Heart left ventricle (tissue), 13 donors: ENCODE measurements at regions not wholly inside any gene's neighbourhood (a gene's known extent, or its start where the extent isn't known, plus 50 kb on each side); places are given as distances from the start of the nearest gene placed in this dataset.

Experiments
- POLR2A ChIP-seq, 2 donors: fragments of 450-650 bp; IDR thresholded peaks; one replicate each; pipeline ENCODE4 v1.6.1; 2017; ENCODE audit warnings: antibody characterized with exemption in 2 of 2, mild to moderate bottlenecking in 2 of 2, moderate library complexity in 2 of 2
- TF ChIP-seq, protein P1 (sequence below), 12 donors: fragments of 200-600 bp; sonication (generic) in 4 of 12; IDR thresholded peaks; one replicate each; pipeline versions ENCODE4 v1.5.0 to v1.8.0; 2018 to 2022; ENCODE audit warnings: antibody characterized with exemption in 12 of 12, mild to moderate bottlenecking in 5 of 12
- donor health status: ischemic (EF 13 %, LVEDD 7.1; RV severe dilation, severe dysfunction).
- donor health status: DM: no; HTN: yes; CAD: no.
- donor health status: DM: no; HTN: no; CAD: no.
- donor health status: ischemic (EF 25% LVEDD 6.9; RV normal size, moderate dysfunction).
- donor health status: ischemic (EF 25% LVEDD 5.7; RV mildly dilated, moderate dysfunction).
- donor health status: ischemic (EF 35%, LVEDD 5.7; RV mildly dilated, moderate dysfunction).
- donor health status: nonischemic (EF 11% LVEDD 7.7; RV severe dilation, severe dysfunction).
- donor health status: DM: yes; HTN: yes; CAD: no.
- donor health status: PGD.
- donor health status: ischemic (EF 29% LVEDD 5.4; RV normal size, mild dysfunction).
- donor health status: nonischemic (EF 23%, LVEDD 6.1; RV moderate dilation, normal function).

DNA sequence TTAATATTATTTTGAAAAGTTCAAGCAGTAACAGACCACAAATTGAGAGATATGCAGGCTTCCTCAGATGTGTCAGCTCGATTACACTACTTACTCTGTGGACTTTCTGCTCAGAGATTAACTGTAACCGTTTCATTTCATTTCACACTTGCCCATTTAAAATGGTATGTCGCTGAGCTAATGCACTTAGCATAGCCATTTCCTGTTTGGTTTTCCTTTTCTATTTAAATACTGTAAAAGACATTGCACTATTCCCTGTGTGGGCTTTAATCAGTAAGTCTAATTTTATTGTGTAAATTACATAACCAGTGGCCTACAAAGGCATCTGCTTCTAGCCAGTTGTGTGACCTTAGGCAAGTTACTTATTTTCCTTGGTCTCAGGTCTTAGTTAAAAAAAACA is 237.6 kb downstream of the LACC1 start:
- no peak for TF ChIP-seq POLR2A (IDR thresholded peaks at IDR 0.05)
- TF ChIP-seq, protein P1, sequence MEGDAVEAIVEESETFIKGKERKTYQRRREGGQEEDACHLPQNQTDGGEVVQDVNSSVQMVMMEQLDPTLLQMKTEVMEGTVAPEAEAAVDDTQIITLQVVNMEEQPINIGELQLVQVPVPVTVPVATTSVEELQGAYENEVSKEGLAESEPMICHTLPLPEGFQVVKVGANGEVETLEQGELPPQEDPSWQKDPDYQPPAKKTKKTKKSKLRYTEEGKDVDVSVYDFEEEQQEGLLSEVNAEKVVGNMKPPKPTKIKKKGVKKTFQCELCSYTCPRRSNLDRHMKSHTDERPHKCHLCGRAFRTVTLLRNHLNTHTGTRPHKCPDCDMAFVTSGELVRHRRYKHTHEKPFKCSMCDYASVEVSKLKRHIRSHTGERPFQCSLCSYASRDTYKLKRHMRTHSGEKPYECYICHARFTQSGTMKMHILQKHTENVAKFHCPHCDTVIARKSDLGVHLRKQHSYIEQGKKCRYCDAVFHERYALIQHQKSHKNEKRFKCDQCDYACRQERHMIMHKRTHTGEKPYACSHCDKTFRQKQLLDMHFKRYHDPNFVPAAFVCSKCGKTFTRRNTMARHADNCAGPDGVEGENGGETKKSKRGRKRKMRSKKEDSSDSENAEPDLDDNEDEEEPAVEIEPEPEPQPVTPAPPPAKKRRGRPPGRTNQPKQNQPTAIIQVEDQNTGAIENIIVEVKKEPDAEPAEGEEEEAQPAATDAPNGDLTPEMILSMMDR (IDR thresholded peaks at IDR 0.05): no peak
